ENCODE measurements at regions not wholly inside any gene's neighbourhood (a gene's known extent, or its start where the extent isn't known, plus 50 kb on each side); places are given as distances from the start of the nearest gene placed in this dataset.

GRCh38 chr12:94055528-94055927, 92.8 kb upstream of the PLXNC1 start (continued):
- TF ChIP-seq GABPA (IDR thresholded peaks at IDR 0.05; ENCODE audit: low read depth): no peak

- Histone ChIP-seq H3K36me3 (ENCODE audit: control insufficient read depth in 2 of 2, insufficient read depth in 2 of 2, low read length in 1 of 2) (no peaks in the 10 kb centered on the region), H3K79me2 (ENCODE audit: control insufficient read depth, insufficient read depth, low read length) (no peaks in the 10 kb centered on the region), H3K27me3 (replicated peaks in 1 of 2; ENCODE audit: control insufficient read depth in 2 of 2, insufficient read depth in 2 of 2, low read length in 1 of 2) (no peaks in the 10 kb centered on the region), H3K9me3 (replicated peaks; ENCODE audit: control insufficient read depth, insufficient read depth, low read length) (no peaks in the 10 kb centered on the region; the same call in 2 of the 3 replicates), H3K27ac (ENCODE audit: control insufficient read depth, insufficient read depth) (no peak overlapping the region), H3K4me3 (no peak overlapping the region), H3K9ac (ENCODE audit: control insufficient read depth, insufficient read depth, low read length) (no peak overlapping the region), H3K4me2 (ENCODE audit: control insufficient read depth, insufficient read depth) (no peak overlapping the region), H3K4me1 (ENCODE audit: control insufficient read depth, insufficient read depth, low read length) (no peaks in the 10 kb centered on the region), H4K20me1 (ENCODE audit: control insufficient read depth, insufficient read depth) (no peaks in the 10 kb centered on the region), H2AFZ (ENCODE audit: control insufficient read depth, low read depth, low read length) (no peak overlapping the region)
- ATAC-seq: no peak
- in situ Hi-C loops (cut with MboI) (no loop called here), intact Hi-C loops (cut with micrococcal nuclease; ENCODE audit: unreplicated experiment) (no loop called here)
- TF ChIP-seq E2F4 (IDR thresholded peaks at IDR 0.05; ENCODE audit: low read depth, low read length): no peak
- WGBS (ENCODE audit: insufficient coverage, insufficient replicate concordance, low lambda C conversion rate, missing lambda C conversion rate): 20% methylated on average over 2 of the region's 2 CpGs
- RAD21 ChIA-PET (ENCODE audit: unreplicated experiment): no interaction called here
- SMC1A ChIA-PET (ENCODE audit: uncharacterized antibody, unreplicated experiment): no interaction called here
- POLR2A ChIA-PET: no interaction called here
- no peak for FAIRE-seq
- BruUV-seq (replicated peaks): no TSS peak
- CTCF ChIA-PET: interaction anchor here (1.4 kb wide), 1 partner anchor 554 kb away, joined by 3 read pairs; no protein-coding TSS in a partner anchor
- no peak for DNase-seq (ENCODE audit: low read depth, low spot score)
These were observed 91.8 kb upstream of the PLXNC1 start for GRCh38 chr12:94056419-94057158.
